Muscle of back (tissue), 3 donors: ENCODE measurements at regions not wholly inside any gene's neighbourhood (a gene's known extent, or its start where the extent isn't known, plus 50 kb on each side); places are given as distances from the start of the nearest gene placed in this dataset.
A peak's percentile ranks its signal among the peaks of the same experiment; 100 is the strongest.
"Not testable (repeated sequence)": the region's sequence is repeated elsewhere in the genome, so short reads cannot be mapped to it uniquely, and the experiment has no call there.

Experiments
- DNase-seq, 3 donors: peaks; one replicate each; pipeline versions ENCODE4 v3.0.0 to v3.0.0-alpha.2; 2013

DNA sequence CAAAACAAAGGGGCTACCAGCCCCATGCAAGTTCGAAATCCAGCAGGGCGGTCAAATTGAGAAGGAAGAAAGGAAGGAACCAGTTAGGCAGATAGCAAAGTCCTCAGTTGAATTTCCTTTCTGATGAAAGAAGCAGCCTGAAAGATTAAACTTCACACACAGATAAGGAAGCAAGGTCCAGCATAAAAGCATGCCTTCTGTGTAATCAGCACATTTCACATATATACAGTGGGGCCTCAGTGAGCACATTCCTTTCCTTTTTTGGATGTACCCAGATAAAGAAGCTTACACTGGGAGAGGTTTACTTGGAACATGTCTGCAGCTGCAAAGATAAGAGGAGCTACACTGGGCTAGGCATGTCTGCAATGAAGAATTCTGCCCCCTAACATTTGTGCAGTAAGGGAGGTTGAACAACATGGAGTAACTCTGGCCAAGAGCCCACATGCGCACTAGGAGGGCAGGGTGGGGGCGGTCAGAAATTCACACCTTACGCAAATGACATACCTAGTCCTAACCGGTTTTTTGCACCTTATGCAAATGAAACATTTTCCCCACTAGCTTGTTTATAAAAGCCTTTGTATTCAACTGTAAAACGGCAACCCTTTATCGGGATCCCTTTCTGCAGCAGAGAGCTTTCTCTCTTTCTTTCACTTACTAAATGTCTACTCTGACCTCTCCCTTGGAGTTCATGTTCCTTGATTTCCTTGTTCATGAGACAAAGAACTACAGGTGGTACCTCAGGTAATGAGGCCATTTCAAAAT is 149.7 kb upstream of the FBXL17 start:
- DNase-seq, result no peak

DNA sequence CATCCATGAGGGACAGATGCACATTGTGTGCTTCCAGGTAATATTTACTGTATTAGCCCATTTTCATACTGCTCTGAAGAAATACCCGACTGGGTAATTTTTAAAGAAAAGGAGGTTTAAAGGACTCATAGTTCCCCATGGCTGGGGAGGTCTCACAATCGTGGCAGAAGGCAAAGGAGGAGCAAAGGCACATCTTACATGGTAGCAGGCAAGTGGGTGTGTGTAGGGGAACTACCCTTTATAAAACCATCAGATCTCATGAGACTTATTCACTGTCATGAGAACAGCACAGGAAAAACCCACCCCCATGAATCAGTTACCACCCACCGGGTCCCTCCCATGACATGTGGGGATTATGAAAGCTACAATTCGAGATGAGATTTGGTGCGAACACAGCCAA is 148.8 kb upstream of the FBXL17 start:
- no peak for DNase-seq

DNA sequence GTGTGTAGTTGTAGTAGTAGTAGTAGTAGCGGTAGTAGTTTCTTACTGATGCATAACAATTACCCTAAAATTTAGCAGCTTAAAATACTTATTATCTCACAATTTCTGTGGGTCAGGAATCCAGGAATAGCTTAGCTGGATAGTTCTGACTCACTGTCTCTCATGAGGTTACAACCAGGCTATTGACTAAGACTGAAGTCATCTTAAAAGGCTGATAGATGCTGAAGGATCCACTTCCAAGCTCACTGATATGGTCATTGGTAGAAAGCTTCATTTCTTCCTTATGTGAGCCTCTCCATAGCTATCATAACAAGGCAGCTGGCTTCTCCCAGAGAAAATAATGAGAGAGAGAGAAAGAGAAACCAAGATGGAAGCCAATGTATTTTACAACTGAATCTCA is 147.5 kb upstream of the FBXL17 start:
- DNase-seq, result peak in 1 of 3 donors; percentile 38

DNA sequence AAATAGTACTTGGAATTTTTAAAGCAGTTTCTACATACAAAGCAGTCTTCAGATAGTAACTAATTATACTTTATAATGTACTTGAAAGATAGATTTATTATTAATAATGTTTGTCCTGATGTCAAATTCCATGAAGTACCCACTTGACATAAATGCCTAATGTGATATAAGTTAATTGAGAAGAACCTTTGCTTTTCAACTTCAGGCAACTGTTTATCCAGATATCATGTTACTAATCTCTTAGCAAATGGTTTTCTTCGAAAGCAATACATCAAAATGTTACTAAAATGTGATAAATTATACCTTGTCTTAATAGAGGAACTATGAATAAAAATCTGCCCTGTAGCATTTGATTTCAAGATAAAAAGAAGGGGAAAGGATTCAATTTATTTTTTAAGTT is 146.8 kb upstream of the FBXL17 start:
- no peak for DNase-seq

DNA sequence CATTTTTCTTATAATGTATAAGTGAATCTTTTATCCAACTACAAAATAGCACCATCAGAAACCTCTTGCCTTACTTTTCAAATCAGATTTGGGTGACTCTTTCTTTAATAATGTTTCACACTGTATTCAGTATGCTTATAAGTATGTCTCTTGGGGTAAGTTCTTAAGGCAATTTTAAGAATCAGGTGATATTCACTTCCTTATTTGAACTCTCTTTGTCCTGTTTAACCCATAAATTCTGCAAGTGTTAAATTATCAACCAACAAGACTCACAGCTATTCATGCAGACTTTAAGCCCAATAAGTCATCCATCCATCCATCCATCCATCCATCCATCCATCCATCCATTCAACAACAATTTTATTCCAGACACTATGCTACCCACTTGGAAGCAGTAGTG is 142.7 kb upstream of the FBXL17 start:
- no peak for DNase-seq

DNA sequence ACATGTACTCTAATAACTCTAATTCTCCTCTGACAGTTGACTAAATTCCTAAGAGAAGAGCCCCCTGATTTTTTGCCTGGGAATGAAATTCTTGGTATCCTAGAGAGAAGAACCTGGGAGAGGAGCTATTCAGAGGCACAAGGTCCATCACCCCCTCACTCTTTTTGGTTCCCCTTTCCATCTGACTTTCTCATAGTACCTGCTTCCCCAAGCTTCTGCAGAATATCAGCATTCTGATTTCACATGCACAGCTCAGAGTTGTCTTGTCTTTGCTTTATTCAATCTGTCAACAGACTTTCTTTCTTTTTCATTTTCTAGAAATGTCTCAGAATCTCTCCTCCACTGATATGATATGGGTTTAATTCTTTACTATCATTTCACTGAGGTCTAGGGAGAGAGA is 141.5 kb upstream of the FBXL17 start:
- no peak for DNase-seq

DNA sequence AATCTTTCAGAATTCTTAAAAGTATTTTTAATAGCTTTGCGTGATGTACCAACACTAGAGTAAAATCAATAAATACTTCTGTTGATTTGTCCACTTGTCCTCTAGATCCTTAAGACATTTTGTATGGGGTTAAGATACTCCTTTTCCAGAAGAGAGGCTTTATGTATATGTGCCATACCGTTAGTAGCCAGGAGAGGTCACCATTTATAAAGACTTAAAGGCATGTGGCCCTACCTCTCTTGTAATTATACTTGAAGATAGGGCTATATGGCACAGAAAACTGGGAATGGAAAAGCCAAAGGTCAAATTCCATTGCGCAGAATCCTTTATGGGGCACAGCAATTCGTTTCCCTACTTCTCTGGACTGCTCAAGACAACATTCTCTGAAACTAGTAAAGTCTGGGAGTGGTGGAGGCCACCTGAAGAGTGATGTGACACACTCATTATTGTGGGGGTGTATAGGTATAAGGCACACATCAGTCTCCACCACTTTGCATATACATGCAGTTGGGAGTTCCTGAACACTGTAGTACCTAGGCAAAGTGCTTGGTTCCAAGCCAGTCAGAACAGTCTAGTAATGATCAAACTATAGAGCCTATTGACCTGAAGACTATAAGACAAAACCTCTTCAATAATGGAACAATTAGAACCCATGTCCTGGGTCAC is 140.1 kb upstream of the FBXL17 start:
- DNase-seq, result peak; percentile 46 to 77 (median 62)

DNA sequence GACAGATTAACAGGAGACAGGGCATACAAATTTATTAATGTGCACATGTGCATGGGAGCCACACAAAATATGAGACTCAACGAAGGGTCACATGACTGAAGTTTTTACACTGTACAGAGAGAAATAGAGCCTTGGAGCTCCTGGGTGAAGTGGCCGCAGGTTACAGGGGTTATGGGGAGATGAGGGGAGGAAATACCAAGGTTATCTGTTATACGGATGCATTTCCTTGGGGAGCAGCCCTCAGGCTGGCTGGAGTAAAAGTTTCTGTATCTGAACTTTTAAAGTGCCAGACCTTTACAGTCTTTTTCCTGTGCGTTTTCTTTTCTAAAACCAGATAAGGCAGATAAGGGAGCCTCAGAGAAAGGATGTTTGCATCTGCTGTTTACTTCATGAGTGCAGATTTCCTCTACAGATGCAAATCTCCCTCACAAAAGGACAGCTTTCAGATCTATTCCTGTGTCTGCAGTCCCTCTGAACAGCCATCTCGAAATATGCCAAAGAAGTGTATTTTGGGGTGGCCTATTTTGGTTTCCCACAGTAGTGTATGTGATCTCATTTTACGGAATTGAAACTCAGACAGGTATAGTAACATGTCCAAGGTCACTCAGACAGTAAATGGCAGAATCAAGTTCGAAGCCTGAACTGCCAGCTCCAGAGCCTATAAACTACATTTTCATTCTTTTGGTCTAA is 139.3 kb upstream of the FBXL17 start:
- no peak for DNase-seq

DNA sequence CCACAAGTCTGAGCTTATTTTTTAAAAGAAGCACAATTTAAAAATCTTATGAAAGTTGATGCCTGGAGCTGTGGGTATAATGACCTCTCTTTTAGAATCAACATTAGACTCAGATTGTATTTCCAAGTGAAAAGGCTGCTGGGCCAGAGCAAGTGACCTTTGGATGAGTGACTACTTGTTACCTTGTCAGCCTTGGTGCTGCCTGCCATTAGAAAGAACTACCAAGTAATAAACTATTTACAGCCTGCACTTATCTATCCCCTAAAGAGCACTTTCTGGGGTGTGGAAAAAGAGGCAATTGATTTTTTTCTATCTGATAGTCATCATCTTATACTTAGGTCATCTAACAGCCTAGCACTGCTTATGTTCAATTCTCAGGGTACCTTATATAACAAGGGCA is 134.9 kb upstream of the FBXL17 start:
- DNase-seq, result no peak

DNA sequence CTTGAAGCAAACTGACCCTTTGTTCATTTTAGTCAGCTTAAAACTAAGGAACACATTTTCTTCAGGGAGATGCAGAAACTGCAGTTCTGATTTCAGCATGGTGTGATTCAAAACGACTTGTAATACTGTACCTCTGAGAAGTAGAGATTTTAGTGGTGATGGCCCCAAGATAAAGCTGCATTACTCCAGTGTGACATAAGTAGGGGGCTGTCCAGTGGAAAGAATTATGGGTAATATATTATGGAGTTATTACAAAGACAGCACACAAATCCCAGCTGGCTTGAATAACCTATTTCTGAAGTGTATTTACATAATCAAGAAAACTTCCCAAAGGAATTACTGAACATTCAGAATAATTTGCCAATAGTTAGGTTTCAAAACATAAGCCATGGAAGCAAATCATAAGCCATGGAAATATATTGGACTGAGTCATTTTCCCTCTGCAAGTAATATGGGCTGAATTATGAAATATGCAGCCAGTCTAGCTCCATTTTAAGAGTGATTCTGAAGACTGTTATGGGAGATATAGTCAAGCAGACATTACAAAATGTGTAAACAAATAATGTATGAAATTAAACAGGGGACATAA is 133.7 kb upstream of the FBXL17 start:
- peak in 1 of 3 donors; percentile 5 for DNase-seq

DNA sequence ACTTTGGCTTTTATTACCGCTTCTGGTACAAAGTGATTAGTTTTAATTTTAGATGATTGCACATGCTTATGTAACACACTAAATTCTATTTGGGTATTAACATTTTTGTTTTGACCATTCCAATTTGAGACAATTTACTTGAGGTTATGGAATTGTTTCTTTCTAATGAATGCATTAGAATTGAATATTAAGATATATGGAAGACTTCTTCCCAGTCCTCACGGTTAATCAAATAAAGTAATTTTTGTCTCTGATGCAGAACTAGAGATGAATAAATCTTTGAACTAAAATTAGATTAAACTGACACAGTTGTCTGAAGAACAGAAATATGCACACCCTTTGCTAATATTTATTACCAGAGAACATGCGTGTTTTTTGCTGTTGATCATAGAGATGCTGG is 127.1 kb upstream of the FBXL17 start:
- no peak for DNase-seq

DNA sequence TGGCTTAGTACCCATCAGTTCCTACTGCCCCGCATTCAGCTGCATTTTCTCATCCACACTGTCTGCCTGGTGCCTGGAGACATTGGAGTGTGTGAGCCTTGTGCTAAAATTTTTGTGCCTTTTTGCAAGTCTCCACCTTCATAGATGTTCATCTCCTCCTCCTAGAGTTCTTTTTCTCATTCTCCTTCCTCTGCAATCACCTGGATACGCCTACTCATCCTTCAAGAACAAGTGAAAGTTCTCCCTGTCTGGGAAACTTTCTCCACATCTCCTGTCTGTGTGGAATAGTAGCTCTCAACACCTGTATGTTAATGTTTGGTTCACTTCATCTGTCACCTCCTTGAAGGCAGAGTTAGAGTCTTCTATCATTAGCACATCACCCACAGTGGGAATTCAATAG is 125.7 kb upstream of the FBXL17 start:
- no peak for DNase-seq

DNA sequence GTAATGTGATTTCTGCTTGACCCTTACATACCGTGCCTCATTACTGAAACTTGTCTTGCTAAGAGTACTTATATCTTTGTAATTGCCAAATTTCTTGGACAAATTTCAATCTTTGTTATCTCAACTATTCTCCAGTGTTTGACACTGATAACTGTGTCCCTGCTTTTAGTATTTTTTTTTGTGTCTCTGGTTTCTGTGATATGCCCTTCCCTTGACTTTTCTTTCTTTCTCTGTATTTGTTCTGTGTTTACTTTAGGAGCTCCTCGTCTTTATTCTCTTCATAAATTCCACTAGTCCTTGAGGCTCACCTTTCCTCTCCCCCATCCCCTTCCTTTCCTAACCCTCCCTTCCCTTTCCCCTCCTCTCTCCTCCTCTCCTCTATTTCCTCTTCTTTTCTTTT is 123.7 kb upstream of the FBXL17 start:
- no peak for DNase-seq

DNA sequence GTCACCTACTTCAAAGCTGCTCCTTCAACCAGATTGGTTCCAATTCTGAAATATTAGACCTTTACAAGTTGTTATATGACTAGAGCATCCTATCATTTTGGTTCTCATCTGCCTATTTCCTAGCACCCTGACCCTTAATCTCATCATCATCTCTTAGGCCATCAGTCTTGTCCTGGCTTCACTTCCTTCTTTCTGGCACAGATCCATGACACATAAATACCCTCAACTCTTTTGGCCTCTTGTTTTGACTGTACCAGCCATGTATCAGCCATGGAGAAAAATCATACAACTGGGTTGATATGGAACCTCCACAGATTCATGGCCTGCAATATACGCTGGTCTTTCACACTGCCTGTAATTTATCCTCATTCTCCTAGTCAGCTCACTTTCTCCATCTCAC is 123.1 kb upstream of the FBXL17 start:
- DNase-seq, result no peak

DNA sequence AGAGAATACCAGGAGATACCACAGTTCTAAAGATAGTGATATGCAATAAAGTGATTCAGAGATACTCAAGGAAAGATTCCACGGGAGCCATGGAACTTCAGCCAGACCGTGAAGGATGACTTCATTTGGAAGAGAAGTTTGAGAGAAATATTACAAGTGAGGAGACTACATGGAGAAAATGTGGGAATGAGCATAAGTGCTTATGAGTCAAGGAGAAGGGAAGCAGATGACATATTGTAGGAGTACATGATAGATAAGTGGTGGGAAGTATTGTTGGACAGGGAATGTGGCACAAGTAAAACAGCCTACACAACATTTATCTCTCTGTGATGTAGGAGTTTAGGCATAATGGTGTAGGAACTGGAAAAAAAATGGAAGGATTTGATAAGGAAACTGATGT is 122.1 kb upstream of the FBXL17 start:
- no peak for DNase-seq

DNA sequence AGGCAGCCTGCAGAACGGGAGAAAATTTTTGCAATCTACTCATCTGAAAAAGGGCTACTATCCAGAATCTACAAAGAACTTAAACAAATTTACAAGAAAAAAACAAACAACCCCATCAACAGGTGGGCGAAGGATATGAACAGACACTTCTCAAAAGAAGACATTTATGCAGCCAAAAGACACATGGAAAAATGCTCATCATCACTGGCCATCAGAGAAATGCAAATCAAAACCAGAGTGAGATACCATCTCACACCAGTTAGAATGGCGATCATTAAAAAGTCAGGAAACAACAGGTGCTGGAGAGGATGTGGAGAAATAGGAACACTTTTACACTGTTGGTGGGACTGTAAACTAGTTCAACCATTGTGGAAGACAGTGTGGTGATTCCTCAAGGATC is 113.7 kb upstream of the FBXL17 start:
- not testable (repeated sequence) for DNase-seq

DNA sequence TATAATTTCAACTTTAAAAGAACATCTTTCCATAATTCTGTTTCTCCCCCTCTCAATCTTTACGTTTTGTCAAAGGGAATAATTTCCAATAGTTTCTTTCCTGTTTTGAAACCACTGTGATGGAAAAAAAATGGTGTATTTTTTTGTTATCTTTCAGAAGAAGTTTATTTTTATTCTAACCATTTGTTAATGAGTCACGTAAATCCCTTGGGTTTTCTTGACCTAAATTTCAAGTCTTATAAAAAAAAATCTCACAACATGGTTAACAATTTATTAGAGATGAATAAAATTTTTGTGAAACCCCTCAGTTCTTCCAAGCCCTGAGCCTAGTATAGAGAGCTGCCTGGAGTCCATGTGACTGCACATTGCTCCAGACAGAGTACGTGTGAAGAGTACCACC is 106.1 kb upstream of the FBXL17 start:
- no peak for DNase-seq

DNA sequence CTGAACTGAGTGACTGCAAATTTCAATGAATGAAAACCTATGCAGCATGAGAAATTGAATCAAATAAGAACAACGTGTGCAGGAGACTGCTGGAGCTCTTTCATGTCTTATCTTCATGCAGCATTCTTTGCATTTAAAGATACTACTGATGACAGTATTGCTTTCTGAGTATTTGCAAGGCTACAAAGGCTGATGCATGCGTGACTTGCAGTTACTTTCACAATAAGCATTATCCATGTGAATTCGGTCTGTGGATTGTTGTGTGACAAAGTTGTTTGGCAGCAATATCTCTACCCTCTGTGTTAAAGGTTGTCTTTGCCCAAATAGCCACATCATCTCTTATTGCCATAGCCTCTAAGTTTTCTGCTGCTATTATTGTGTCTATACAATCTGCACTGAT is 102.1 kb upstream of the FBXL17 start:
- DNase-seq, result no peak

DNA sequence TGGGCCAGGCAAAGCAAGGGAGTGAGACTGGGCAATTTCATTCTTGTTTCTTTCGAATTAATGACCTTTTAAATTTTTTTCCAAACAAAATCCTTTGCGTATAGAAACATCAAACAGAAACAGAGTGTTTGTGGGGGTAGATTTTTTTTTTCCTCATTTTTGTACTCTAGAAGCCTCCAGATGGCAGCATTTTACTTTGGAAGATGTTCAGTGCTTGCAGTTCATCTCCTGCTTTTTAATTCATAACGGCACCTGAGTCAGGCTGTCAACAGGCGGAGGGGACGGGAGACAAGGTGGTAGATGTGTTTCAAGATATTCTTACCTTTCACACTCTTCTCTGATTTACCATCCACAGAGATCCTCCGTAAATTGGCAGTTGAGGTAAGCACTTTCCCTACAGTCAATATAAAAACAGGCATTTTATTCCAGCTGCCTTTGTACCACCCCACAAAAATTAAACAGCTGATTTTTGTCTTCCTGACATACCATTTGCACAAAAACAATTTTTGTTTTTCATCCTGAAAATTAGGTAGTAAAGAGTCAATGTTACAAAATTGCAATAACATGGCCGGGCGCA is 99.5 kb upstream of the FBXL17 start:
- DNase-seq, result peak; percentile 11 to 51 (median 15)

DNA sequence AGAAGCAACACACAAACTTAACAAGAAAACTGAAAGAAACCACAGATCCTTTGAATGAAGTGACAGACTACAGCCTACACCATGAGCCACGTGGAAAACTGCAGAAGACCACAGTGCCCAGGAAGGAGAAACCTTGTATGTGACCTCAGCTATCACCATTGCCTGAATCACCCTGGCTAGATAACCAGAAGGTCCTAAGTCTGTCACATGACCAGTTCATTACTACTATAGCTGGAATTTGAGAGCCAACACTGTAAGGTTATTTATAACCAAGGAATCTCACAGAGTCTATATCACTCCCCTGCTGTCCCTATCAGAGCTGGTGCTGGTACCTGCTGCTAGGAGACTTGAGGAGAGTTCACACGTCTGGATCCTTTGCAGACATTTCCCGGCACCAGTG is 90.3 kb upstream of the FBXL17 start:
- peak in 1 of 3 donors; percentile 7 for DNase-seq

DNA sequence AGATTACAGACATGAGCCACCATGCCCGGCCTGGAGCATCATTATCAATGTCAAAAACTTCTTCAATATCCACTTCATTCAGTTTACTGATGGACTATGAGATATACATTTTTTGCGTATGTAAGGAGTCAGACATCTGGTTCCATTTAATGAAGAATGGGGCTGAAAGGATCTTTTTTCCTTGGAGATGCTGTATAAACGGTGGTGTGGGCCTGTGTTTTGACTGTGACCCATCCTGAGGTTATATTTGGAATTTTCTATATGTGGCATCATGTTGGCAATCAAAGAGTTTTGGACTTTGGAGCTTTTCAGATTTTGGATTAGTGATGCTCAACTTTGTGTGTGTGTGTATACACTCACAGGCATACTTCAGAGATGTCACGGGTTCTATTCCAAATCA is 85.7 kb upstream of the FBXL17 start:
- peak in 1 of 3 donors; percentile 13 for DNase-seq

DNA sequence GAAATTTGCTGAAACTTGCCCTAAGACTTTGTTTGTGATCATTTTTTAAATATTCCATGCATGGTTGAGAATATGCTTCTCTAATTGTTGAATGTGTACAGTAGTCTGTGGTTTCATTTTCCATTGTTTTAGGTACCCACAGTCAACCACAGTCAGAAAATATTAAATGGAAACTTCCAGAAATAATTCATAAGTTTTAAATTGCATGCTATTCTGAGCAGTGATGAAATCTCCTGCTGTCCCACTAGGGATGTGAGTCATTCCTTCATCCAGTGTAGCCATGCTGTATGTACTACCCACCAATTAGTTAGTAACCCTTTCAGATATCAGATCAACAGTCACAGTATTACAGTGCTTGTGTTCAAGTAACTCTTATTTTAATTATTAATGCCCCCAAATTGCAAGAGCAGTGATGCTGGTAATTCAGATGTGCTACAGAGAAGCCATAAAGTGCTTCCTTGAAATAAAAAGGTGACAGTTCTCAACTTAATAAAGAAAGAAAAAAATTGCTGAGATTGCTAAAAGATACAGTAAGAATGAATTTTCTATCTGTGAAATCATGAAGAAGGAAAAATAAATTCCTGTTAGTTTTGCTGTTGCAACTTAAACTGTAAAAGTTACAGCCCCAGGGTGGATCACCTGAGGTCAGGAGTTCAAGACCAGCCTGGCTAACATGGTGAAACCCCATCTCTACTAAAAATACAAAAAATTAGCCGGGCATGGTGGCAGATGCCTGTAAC is 79.9 kb upstream of the FBXL17 start:
- peak in 2 of 3 donors; percentile 10 to 45 for DNase-seq
